GM21825 (cell line): ENCODE measurements at regions not wholly inside any gene's neighbourhood (a gene's known extent, or its start where the extent isn't known, plus 50 kb on each side); places are given as distances from the start of the nearest gene placed in this dataset.
"Not testable (repeated sequence)": the region's sequence is repeated elsewhere in the genome, so short reads cannot be mapped to it uniquely, and the experiment has no call there.

Experiments
- ATAC-seq: cut with Tn5 transposase; IDR thresholded peaks from one replicate; pipeline ENCODE4 v1.9.1; 2021; ENCODE audit warnings: mild to moderate bottlenecking, moderate library complexity; ENCODE audit not compliant: unreplicated experiment

DNA sequence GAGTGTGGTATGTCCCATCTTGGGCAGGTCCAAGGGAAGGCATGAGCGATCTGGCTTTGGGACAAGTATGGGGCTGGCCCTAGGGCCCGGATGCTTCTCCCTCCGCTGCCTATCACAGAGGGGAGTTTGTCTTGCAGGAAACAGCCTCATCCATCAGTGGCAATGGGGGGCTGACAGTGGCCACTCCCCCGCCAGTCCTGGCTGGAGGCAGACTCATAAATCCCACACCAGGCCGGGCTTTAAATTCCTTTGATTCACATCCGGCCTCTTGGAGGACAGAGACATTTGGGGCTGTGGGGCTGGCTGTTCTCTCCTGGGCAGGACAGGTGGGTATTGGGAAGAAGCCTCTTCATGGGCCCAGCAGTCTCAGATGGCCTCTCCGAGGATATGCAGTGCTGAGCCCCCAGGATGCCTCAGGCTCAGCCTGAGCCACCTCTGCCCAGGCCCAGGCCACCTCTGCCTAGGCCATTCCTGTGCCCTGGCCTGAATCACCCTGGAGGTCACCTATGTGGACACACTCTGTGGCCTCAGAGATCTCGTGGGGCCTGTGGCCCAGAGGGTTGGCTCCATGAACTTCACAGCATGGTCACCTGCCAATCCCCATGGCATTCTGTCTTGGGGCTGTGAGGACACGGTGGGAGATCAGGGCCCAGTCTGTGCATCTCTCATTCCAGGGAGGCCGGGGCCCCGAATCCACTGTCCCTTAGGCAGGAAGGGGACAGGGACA is 84.2 kb upstream of the GOLGA6L4 start:
- no peak for ATAC-seq

DNA sequence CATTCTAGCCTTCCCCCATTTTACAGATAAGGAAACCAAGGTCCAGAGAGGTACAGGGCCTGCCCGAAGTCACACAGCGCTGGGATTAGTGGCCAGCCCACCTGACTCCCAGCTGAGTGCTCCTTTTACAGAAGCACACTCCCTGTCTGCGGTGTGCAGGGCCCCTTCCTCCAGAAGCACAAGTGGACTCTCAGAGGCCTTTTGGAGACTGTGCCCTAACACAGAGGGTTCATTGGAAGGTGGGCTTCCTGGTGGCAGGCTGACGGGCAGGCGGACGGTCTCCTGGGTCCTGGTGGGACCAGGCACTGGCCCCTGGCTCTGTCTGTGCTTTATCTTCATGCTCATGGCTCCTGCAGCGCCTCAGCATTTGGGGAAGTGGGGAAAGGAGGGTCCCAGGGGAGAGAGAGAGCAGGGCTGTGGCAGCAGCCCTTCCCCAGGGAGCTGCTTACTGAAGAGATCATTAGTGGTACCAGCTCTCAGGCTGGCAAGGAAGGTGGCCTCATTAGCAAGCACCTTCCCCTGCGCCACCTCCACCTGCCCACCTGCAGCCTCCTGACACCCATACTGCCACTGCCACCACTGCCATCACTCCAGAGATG is 83.1 kb upstream of the GOLGA6L4 start:
- not testable (repeated sequence) for ATAC-seq

- ATAC-seq, result not testable (repeated sequence)
Measured at GRCh38 chr15:84153655-84154140, 81.9 kb upstream of the GOLGA6L4 start.

- not testable (repeated sequence) for ATAC-seq
Measured at GRCh38 chr15:84154314-84154713, 81.3 kb upstream of the GOLGA6L4 start.

GRCh38 chr15:84154787-84155186 is 80.8 kb upstream of the GOLGA6L4 start:
- not testable (repeated sequence) for ATAC-seq

DNA sequence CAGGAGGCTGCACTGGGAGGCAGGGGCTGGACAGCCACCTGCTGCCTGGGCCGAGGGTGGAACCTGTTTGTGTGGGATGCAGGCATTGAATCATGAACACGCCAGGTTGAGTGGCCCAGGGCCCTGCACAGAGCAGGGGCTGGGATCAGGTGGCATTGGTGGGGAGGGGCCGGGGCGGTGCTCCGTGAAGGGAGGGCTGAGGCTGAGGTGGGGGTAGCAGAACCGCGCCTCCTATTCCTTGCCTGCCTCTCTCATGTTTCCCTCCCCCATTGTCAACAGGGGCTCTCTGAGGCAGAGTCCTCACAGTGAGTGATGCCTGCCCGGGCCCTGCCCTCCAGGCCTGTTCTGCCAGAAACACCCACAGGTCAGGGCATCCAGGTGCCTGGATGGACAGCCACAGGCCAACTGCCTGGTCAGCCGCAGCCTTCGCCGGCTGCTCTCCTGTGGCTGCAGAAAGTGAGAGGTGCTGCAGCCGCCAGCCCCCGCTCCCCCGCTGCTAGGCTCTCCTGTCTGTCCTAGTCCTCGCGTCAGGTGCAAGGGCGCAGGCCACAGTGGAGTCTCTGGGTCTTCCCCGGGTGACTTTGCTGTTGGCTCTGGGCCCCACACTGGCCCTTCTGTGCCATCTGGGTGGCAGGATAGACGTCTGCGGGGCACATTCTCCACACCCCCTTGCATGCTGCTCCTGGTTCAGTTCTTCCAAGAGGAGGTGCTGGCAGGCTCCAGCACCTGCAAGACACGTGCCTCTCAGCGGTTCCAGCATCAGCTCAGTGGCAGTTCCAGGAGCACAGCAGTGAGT is 79.6 kb upstream of the GOLGA6L4 start:
- not testable (repeated sequence) for ATAC-seq

DNA sequence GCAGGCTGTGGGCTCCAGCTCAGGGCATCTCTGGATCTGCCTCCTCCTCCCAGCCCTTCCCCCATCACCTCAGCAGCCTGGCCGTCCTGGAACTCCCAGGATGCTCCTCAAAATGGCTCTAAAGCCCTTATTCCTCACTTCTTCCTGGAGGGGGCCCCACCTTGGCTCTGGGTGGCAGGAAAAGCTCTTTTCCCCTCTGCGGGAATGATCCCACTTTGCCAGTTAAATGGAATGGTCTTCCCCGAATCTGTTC is 79.1 kb upstream of the GOLGA6L4 start:
- ATAC-seq, result not testable (repeated sequence)

GRCh38 chr15:84157056-84157632 is 78.4 kb upstream of the GOLGA6L4 start:
- not testable (repeated sequence) for ATAC-seq

DNA sequence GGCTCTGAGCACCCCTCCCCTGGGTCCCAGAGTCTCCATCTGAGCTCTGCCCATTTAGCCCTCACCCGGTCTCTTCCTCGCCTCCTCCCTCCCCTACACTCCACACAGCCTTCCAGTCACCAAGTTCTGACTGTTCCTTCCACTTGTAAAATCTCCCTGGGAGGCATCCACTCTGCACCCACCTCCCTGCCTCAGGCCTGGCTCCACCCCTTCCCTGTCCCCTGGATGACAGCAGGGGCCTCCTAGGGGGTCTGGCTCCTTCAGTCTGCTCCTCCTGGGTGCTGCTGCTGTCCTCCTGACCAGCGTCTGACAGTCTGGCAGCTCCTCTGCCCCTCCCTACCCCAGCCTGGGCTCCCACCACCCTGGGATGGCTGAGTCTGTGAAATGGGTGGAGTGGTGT is 77.7 kb upstream of the GOLGA6L4 start:
- not testable (repeated sequence) for ATAC-seq

DNA sequence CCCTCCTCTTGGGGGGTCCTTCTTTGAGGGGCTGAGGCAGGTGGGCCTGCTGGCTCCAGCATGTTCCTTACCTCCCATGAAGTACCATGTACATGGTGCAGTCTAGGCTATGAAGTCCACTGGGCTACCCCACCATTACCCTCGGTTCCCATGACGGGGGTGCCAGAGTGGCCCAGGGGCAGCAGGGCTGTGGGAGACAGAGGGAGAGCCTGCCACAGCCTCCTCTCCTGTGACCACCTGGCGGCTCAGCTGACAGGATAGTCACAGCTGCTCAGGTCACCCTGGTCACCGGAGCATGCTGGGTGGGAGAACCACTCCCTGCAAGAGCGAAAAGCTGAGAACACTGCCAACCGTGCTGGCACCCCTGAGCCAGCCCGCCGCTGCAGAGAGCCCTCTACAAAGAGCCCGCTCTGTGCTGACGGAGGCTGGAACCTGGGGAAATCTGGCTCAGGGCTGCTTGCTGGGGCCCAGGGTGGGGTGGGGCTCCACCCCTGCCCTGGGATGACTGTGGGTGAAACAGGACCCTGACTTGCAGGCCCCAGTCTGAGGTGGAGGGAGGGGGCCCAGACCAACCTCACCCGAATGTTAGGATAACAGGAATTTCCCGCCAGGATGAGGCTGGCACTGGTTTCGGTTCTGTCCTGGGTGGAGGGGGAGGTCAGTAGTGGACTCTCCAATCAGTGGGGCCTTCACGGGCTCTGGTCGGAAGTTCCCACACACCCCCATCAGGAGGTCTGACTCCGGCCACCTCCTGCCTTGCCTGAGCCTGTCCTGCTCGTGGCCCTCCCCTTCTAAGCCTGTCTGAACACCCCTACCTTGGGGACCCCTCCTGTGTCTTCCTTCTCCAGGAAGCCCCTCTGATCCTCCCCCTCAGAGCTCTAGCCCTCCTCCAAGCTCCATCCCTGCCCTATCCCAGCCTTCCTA is 76.0 kb upstream of the GOLGA6L4 start:
- not testable (repeated sequence) for ATAC-seq

DNA sequence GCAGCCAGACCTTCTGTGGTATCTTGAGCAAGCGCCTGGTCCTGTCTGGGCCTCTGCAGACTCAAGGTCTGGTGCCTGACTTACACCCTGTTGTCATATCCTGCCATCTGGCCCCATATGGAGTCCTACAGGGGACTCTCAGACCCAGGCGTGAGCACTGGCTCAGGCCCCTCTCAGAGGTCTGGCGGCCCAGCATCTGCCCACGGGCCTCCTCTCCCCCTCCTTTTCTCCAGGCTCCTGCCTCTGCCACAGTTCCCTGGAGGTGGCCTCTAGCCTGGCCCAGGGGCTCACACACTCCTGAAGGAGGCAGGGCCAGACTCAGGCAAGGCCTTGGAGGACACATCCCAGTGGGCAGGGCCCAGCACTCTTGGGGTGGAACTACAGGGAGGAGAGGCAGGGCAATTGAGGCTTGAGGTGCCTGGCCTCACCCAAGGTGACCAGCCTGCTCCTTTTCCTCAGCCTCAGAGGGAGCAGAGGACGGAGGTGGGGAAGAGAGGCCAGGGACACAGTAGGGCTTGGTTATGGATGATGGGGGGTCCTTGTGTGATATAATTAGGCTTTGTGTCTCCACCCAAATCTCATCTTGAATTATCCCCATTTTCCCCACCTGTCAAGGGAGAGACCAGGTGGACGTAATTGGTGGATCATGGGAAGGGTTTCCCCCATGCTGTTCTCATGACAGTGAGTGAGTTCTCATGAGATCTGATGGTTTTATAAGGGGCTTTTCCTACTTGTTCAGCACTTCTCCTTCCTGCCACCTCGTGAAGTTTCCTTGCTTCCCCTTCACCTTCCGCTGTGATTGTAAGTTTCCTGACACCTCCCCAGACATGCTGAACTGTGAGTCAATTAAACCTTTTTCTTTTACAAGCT is 70.9 kb upstream of the GOLGA6L4 start:
- ATAC-seq, result not testable (repeated sequence)

- not testable (repeated sequence) for ATAC-seq
Measured at GRCh38 chr15:84170029-84170428, 65.5 kb upstream of the GOLGA6L4 start.

DNA sequence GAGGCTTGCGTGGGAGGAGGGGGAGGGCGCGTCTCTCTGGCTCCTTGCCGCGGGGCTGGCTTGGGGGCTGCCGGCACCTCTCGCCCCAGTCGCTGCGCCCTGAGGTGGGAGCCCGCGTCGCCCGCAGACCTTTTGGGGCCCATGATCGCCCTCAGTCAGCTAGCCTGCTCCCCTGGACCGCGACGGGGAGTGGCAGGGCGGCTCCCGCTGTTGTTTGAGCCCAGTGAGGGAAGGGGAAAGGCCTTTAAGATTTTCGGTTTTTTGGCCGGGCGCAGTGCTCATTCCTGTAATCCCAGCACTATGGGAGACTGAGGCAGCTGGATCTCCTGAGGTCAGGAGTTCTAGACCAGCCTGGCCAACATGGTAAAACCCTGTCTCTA is 62.4 kb upstream of the GOLGA6L4 start:
- not testable (repeated sequence) for ATAC-seq
